ENCODE measurements at regions not wholly inside any gene's neighbourhood (a gene's known extent, or its start where the extent isn't known, plus 50 kb on each side); places are given as distances from the start of the nearest gene placed in this dataset.

DNA sequence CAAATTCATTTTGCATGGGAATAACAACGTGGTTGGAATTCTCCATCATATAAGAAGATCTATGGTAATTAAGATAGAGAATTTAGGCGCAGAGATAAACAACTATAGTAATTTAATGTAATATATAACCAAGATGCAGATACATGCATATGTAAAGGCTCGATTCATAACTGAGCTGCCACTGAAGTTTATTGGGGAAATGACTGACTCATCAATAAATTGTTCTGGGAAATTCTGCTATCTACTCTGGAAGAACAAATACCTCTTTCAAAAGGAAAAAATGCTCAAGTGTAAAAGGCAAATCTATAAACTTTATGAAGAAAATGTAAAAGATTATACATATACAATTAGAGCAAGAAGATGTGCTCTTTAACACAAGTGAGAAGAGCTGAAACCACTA lies 596.4 kb downstream of the MMUT start:
- TF ChIP-seq, protein P1, sequence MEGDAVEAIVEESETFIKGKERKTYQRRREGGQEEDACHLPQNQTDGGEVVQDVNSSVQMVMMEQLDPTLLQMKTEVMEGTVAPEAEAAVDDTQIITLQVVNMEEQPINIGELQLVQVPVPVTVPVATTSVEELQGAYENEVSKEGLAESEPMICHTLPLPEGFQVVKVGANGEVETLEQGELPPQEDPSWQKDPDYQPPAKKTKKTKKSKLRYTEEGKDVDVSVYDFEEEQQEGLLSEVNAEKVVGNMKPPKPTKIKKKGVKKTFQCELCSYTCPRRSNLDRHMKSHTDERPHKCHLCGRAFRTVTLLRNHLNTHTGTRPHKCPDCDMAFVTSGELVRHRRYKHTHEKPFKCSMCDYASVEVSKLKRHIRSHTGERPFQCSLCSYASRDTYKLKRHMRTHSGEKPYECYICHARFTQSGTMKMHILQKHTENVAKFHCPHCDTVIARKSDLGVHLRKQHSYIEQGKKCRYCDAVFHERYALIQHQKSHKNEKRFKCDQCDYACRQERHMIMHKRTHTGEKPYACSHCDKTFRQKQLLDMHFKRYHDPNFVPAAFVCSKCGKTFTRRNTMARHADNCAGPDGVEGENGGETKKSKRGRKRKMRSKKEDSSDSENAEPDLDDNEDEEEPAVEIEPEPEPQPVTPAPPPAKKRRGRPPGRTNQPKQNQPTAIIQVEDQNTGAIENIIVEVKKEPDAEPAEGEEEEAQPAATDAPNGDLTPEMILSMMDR (IDR thresholded peaks at IDR 0.05; ENCODE audit: low read depth, low read length, missing input control), result no peak
- no peak for TF ChIP-seq RXRA (IDR thresholded peaks at IDR 0.05)
- TF ChIP-seq YY1 (IDR thresholded peaks at IDR 0.05), result no peak
- no peak for TF ChIP-seq JUND (IDR thresholded peaks at IDR 0.05)
- TF ChIP-seq, protein P2, sequence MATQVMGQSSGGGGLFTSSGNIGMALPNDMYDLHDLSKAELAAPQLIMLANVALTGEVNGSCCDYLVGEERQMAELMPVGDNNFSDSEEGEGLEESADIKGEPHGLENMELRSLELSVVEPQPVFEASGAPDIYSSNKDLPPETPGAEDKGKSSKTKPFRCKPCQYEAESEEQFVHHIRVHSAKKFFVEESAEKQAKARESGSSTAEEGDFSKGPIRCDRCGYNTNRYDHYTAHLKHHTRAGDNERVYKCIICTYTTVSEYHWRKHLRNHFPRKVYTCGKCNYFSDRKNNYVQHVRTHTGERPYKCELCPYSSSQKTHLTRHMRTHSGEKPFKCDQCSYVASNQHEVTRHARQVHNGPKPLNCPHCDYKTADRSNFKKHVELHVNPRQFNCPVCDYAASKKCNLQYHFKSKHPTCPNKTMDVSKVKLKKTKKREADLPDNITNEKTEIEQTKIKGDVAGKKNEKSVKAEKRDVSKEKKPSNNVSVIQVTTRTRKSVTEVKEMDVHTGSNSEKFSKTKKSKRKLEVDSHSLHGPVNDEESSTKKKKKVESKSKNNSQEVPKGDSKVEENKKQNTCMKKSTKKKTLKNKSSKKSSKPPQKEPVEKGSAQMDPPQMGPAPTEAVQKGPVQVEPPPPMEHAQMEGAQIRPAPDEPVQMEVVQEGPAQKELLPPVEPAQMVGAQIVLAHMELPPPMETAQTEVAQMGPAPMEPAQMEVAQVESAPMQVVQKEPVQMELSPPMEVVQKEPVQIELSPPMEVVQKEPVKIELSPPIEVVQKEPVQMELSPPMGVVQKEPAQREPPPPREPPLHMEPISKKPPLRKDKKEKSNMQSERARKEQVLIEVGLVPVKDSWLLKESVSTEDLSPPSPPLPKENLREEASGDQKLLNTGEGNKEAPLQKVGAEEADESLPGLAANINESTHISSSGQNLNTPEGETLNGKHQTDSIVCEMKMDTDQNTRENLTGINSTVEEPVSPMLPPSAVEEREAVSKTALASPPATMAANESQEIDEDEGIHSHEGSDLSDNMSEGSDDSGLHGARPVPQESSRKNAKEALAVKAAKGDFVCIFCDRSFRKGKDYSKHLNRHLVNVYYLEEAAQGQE (IDR thresholded peaks at IDR 0.05), result no peak
- no peak for TF ChIP-seq HNF4A (conservative IDR thresholded peaks at IDR 0.05)

Data from liver (tissue), 3 donors.